HG02763 (cell line): ENCODE measurements at regions not wholly inside any gene's neighbourhood (a gene's known extent, or its start where the extent isn't known, plus 50 kb on each side); places are given as distances from the start of the nearest gene placed in this dataset.

ENCODE experiments used
- ATAC-seq: cut with Tn5 transposase; IDR thresholded peaks from one replicate; pipeline ENCODE4 v1.9.1; 2021; ENCODE audit warnings: mild to moderate bottlenecking, moderate library complexity; ENCODE audit not compliant: unreplicated experiment

GRCh38 chr13:74005320-74006157, 128.7 kb downstream of the KLF12 start:
- ATAC-seq = no peak

GRCh38 chr13:74004109-74004508, 130.1 kb downstream of the KLF12 start:
- ATAC-seq = no peak

GRCh38 chr13:74003374-74003773, 130.8 kb downstream of the KLF12 start:
- no peak for ATAC-seq

GRCh38 chr13:74000876-74001275, 133.3 kb downstream of the KLF12 start:
- ATAC-seq = no peak

- peak; percentile 74 for ATAC-seq
These were observed 135.6 kb downstream of the KLF12 start for GRCh38 chr13:73998631-73999030.

GRCh38 chr13:73997964-73998363, 136.2 kb downstream of the KLF12 start:
- ATAC-seq = no peak

GRCh38 chr13:73996569-73996968, 137.6 kb downstream of the KLF12 start:
- ATAC-seq = no peak

GRCh38 chr13:73995736-73996135, 138.5 kb downstream of the KLF12 start:
- no peak for ATAC-seq

GRCh38 chr13:73993661-73994060, 140.5 kb downstream of the KLF12 start:
- no peak for ATAC-seq

GRCh38 chr13:73991884-73992283, 142.3 kb downstream of the KLF12 start:
- no peak for ATAC-seq

GRCh38 chr13:73991384-73991783, 142.8 kb downstream of the KLF12 start:
- no peak for ATAC-seq

GRCh38 chr13:73989244-73989843, 144.9 kb downstream of the KLF12 start:
- ATAC-seq = no peak

- ATAC-seq = no peak
These were observed 145.7 kb downstream of the KLF12 start for GRCh38 chr13:73988461-73988860.

GRCh38 chr13:73987618-73988017, 146.6 kb downstream of the KLF12 start:
- no peak for ATAC-seq

- ATAC-seq = no peak
These were observed 148.4 kb downstream of the KLF12 start for GRCh38 chr13:73985783-73986182.

- ATAC-seq = no peak
These were observed 149.1 kb downstream of the KLF12 start for GRCh38 chr13:73984949-73985691.

GRCh38 chr13:73984201-73984600, 150.0 kb downstream of the KLF12 start:
- no peak for ATAC-seq

- no peak for ATAC-seq
These were observed 151.1 kb downstream of the KLF12 start for GRCh38 chr13:73983109-73983508.

GRCh38 chr13:73981595-73981994, 152.6 kb downstream of the KLF12 start:
- ATAC-seq = no peak

GRCh38 chr13:73975767-73976166, 158.4 kb downstream of the KLF12 start:
- ATAC-seq = no peak

GRCh38 chr13:73974051-73974450, 160.2 kb downstream of the KLF12 start:
- ATAC-seq = no peak

- ATAC-seq = no peak
These were observed 161.0 kb downstream of the KLF12 start for GRCh38 chr13:73973156-73973555.
